ENCODE measurements at regions not wholly inside any gene's neighbourhood (a gene's known extent, or its start where the extent isn't known, plus 50 kb on each side); places are given as distances from the start of the nearest gene placed in this dataset.
"Not testable (repeated sequence)": the region's sequence is repeated elsewhere in the genome, so short reads cannot be mapped to it uniquely, and the experiment has no call there.

DNA sequence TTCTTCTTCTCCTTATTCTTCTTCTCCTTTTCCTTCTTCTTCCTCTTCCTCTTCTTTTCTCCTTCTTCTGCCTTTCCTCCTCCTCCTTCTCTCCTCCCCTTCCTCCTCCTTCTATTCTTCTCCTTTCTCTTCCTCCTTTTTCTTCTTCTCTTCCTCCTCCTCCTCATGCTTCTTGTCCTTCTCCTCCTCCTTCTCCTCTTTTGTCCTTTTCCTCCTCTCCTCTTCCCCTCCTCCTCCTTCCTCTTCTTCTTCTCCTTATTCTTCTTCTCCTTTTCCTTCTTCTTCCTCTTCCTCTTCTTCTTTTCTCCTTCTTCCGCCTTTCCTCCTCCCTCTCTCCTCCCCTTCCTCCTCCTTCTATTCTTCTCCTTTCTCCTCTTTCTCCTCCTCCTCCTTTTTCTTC is 1258.2 kb downstream of the TYW1 start:
- H3K4me1 Mint-ChIP-seq; DNase-seq; H3K4me3 Mint-ChIP-seq; H3K27ac Mint-ChIP-seq; H3K27me3 Mint-ChIP-seq (ENCODE audit: low read depth in 3 of 3); H3K36me3 Mint-ChIP-seq: not testable (repeated sequence)
- H3K9me3 Mint-ChIP-seq = peaks cover 0 to 49% (median 11%) of the 10 kb centered on the region in 6 donors

- Mint-ChIP-seq H3K27ac (no peak overlapping the region), H3K4me3 (no peak overlapping the region), H3K4me1 (no peaks in the 10 kb centered on the region), H3K27me3 (ENCODE audit: low read depth in 3 of 3) (peaks cover 1 to 5% (median 1%) of the 10 kb centered on the region in 3 donors), H3K36me3 (no peaks in the 10 kb centered on the region), H3K9me3 (peaks cover 5 to 56% (median 19%) of the 10 kb centered on the region in 6 donors)
- no peak for DNase-seq
These were observed 1259.7 kb downstream of the TYW1 start for GRCh38 chr7:68256295-68256694.

GRCh38 chr7:68258609-68259008 is 1262.0 kb downstream of the TYW1 start:
- Mint-ChIP-seq H3K9me3 (peaks cover 9 to 49% (median 28%) of the 10 kb centered on the region in 6 donors), H3K27me3 (ENCODE audit: low read depth in 3 of 3) (peaks cover 1 to 4% (median 1%) of the 10 kb centered on the region in 3 donors), H3K27ac (no peak overlapping the region), H3K4me3 (no peak overlapping the region), H3K4me1 (no peaks in the 10 kb centered on the region), H3K36me3 (no peaks in the 10 kb centered on the region)
- DNase-seq = no peak

DNA sequence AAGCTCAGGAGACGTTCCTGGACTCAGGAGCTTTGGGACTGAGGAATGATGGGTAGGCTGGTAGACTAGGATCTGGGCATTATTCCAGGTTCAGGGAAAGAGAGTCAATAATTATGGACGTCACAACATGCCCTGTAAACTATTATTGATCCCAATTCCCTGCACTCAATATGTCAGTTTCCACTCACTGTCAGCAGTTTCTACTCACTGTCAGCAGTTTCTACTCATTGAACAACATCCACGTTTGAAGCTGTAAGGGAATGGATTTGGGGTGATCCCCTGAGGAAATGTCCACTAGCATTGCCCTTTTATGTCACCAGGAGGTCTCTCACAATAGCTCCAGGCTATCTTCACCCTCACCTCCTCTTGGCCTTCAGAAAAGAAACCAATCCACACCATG is 1268.6 kb downstream of the TYW1 start:
- H3K27ac Mint-ChIP-seq = no peak overlapping the region
- H3K9me3 Mint-ChIP-seq = peaks cover 18 to 46% (median 28%) of the 10 kb centered on the region in 6 donors
- H3K4me3 Mint-ChIP-seq = no peak overlapping the region
- H3K36me3 Mint-ChIP-seq = no peaks in the 10 kb centered on the region
- no peaks in the 10 kb centered on the region for H3K4me1 Mint-ChIP-seq
- DNase-seq = no peak
- H3K27me3 Mint-ChIP-seq (ENCODE audit: low read depth in 3 of 3) = peaks cover 1 to 2% (median 1%) of the 10 kb centered on the region in 3 donors

DNA sequence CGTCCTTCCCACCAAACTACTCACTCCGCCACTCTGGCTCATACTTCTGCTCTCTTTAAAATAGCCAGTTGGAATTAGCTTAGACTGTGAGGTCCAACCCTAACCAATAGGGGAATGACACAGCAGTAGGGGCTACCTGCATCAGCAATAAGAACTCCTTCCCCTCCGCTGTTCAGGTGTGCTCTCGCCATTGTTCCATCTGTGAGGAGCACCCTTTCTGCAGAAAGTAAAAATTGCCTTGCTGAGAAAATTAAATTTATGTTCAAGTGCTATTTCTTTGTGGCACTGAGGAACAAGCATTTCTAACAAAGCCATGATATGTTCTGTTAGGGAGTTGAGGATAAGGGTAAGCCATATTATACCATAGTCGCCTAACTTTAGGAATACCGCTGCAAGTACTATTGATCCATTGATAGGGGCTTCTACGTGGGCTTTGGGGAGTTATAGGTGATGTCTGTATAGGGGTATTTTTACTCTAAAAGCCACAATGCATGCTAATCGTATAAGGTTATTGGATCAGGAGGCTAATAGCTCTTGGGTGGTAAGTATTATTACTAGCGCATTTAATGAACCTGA is 1269.5 kb downstream of the TYW1 start:
- H3K27ac Mint-ChIP-seq = no peak overlapping the region
- peaks cover 0 to 1% (median under 1%) of the 10 kb centered on the region in 3 donors for H3K27me3 Mint-ChIP-seq (ENCODE audit: low read depth in 3 of 3)
- no peaks in the 10 kb centered on the region for H3K36me3 Mint-ChIP-seq
- H3K4me3 Mint-ChIP-seq = no peak overlapping the region
- no peaks in the 10 kb centered on the region for H3K4me1 Mint-ChIP-seq
- no peak for DNase-seq
- peaks cover 12 to 38% (median 23%) of the 10 kb centered on the region in 6 donors for H3K9me3 Mint-ChIP-seq

DNA sequence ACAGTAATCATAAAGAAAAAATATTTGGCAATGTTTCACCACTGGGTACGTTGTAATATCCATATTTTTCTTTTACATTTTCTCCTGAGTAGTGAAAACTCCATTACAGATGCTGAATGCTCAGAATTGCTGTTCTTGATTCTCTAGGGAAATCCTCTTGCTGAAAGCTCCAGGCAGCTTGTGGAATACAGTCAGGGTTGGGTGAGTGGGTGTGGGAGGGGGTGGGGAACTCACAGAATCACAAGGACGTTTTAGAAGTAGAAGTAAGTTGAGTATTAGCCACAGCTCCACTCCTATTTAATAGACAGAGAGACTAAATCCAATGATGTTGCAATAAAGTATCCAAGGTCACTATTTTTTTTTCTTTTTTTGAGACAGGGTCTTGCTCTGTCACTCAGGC is 1270.9 kb downstream of the TYW1 start:
- peaks cover 14 to 32% (median 16%) of the 10 kb centered on the region in 6 donors for H3K9me3 Mint-ChIP-seq
- DNase-seq = no peak
- peaks cover 0 to 1% (median 0%) of the 10 kb centered on the region in 3 donors for H3K27me3 Mint-ChIP-seq (ENCODE audit: low read depth in 3 of 3)
- no peaks in the 10 kb centered on the region for H3K36me3 Mint-ChIP-seq
- no peak overlapping the region for H3K4me3 Mint-ChIP-seq
- H3K4me1 Mint-ChIP-seq = no peaks in the 10 kb centered on the region
- no peak overlapping the region for H3K27ac Mint-ChIP-seq

- DNase-seq = no peak
- no peaks in the 10 kb centered on the region for H3K4me1 Mint-ChIP-seq
- H3K27ac Mint-ChIP-seq = no peak overlapping the region
- H3K36me3 Mint-ChIP-seq = no peaks in the 10 kb centered on the region
- no peak overlapping the region for H3K4me3 Mint-ChIP-seq
- H3K9me3 Mint-ChIP-seq = peaks cover 11 to 28% (median 16%) of the 10 kb centered on the region in 6 donors
- peaks cover 0 to 2% (median 0%) of the 10 kb centered on the region in 3 donors for H3K27me3 Mint-ChIP-seq (ENCODE audit: low read depth in 3 of 3)
These were observed 1272.8 kb downstream of the TYW1 start for GRCh38 chr7:68269405-68269804.

- H3K36me3 Mint-ChIP-seq = no peaks in the 10 kb centered on the region
- H3K4me1 Mint-ChIP-seq = no peaks in the 10 kb centered on the region
- no peak overlapping the region for H3K4me3 Mint-ChIP-seq
- H3K9me3 Mint-ChIP-seq = peaks cover 2 to 16% (median 5%) of the 10 kb centered on the region in 6 donors
- H3K27me3 Mint-ChIP-seq (ENCODE audit: low read depth in 3 of 3) = peaks cover 0 to 2% (median 0%) of the 10 kb centered on the region in 3 donors
- no peak for DNase-seq
- H3K27ac Mint-ChIP-seq = no peak overlapping the region
These were observed 1275.9 kb downstream of the TYW1 start for GRCh38 chr7:68272507-68272906.

DNA sequence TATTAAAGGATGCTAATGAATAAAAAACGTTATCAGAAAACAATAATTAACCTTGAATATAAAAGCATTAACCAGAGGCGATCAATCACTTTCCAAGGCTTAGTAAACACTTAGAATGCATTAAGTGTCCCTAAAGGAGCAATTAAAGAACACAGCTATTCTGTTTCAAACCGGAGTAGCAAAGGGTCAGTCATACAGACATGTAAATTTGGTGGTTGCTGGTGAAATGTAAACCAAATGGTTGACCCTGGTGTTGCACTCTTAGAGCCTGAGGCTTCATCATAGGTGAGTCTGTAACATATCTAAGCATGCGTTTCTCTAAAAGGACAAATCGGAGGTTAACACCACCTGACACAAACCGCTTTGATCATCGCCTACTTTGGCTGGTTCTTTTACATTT is 1280.1 kb downstream of the TYW1 start:
- no peak for DNase-seq
- Mint-ChIP-seq H3K4me1 (no peaks in the 10 kb centered on the region), H3K36me3 (no peaks in the 10 kb centered on the region), H3K27me3 (ENCODE audit: low read depth in 3 of 3) (peaks cover 0 to 4% (median 0%) of the 10 kb centered on the region in 3 donors), H3K27ac (no peak overlapping the region), H3K9me3 (peaks cover 2 to 11% (median 9%) of the 10 kb centered on the region in 6 donors), H3K4me3 (no peak overlapping the region)

DNA sequence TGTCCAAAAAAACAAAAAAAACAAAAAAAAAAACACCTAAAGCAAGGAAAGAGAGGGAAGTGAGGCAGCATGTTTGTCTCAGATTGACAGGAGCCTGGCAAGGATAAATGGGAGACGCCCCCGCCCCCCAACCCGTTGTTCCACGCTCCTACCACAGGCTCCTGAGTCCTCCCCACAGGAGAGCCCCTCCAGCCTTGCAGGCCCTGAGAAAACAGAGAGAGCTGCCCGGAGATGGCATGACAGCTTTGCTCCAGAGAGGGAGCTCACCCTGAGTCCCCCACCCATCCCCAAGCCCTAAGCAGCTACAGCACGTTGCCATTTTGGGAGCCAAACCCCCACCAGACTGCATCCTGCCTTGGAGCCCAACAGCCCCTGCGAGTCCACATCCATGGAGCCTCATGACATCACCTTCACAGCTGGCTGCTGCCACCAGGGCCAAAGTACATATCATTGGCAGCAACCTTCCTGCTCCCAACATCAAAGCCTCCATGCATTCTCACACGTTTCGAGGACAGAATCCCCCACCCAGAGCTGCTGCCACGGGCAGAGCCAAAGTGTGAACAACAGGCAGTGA is 1283.3 kb downstream of the TYW1 start:
- Mint-ChIP-seq H3K27me3 (ENCODE audit: low read depth in 3 of 3) (peaks cover 0 to 1% (median 0%) of the 10 kb centered on the region in 3 donors), H3K4me3 (no peak overlapping the region), H3K27ac (no peak overlapping the region), H3K4me1 (no peaks in the 10 kb centered on the region), H3K36me3 (no peaks in the 10 kb centered on the region), H3K9me3 (peaks cover 3 to 29% (median 15%) of the 10 kb centered on the region in 6 donors)
- no peak for DNase-seq

GRCh38 chr7:68280931-68281330 is 1284.3 kb downstream of the TYW1 start:
- no peaks in the 10 kb centered on the region for H3K4me1 Mint-ChIP-seq
- H3K9me3 Mint-ChIP-seq = peaks cover 3 to 35% (median 17%) of the 10 kb centered on the region in 6 donors
- H3K27me3 Mint-ChIP-seq (ENCODE audit: low read depth in 3 of 3) = peaks cover 0 to 1% (median 0%) of the 10 kb centered on the region in 3 donors
- H3K36me3 Mint-ChIP-seq = no peaks in the 10 kb centered on the region
- H3K27ac Mint-ChIP-seq = no peak overlapping the region
- H3K4me3 Mint-ChIP-seq = no peak overlapping the region
- no peak for DNase-seq

DNA sequence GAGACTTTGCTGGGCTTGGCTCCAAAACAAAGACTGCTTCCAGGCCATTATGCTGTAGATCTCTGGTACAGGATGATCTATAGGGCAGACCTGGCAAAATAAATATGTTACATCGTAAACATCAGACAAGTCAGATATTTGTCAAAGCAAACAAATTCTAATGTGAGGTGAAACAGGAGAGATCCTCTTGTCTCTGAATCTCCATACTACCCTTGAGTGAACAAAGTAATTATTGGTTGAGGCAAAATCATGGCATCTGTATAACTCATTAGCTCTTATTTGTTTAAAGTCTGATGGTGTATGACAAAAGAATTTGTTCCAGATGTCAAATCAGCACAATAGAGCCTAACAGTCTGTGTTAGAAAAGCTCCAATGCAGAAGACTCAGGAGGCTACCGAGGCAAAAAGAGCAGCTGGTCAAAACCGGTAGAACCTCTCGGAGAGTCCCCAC is 1291.5 kb downstream of the TYW1 start:
- H3K9me3 Mint-ChIP-seq = peaks cover 7 to 43% (median 28%) of the 10 kb centered on the region in 6 donors
- peaks cover 0 to 3% (median 2%) of the 10 kb centered on the region in 3 donors for H3K27me3 Mint-ChIP-seq (ENCODE audit: low read depth in 3 of 3)

GRCh38 chr7:68291710-68292109 is 1295.1 kb downstream of the TYW1 start:
- peaks cover 0 to 5% (median 4%) of the 10 kb centered on the region in 3 donors for H3K27me3 Mint-ChIP-seq (ENCODE audit: low read depth in 3 of 3)
- H3K27ac Mint-ChIP-seq = no peak overlapping the region
- peaks cover 9 to 40% (median 18%) of the 10 kb centered on the region in 6 donors for H3K9me3 Mint-ChIP-seq
- DNase-seq = no peak
- peaks cover 0 to 5% (median 0%) of the 10 kb centered on the region in 3 donors for H3K36me3 Mint-ChIP-seq
- no peak overlapping the region for H3K4me3 Mint-ChIP-seq
- H3K4me1 Mint-ChIP-seq = no peaks in the 10 kb centered on the region

More for the DNA sequence above, 1291.5 kb downstream of the TYW1 start:
- Mint-ChIP-seq H3K36me3 (no peaks in the 10 kb centered on the region), H3K4me3 (no peak overlapping the region), H3K4me1 (no peaks in the 10 kb centered on the region), H3K27ac (no peak overlapping the region)
- no peak for DNase-seq

GRCh38 chr7:68295386-68295785 is 1298.8 kb downstream of the TYW1 start:
- no peak overlapping the region for H3K4me3 Mint-ChIP-seq
- H3K9me3 Mint-ChIP-seq = peaks cover 9 to 43% (median 21%) of the 10 kb centered on the region in 6 donors
- no peaks in the 10 kb centered on the region for H3K4me1 Mint-ChIP-seq
- peaks cover 0 to 5% (median 3%) of the 10 kb centered on the region in 3 donors for H3K36me3 Mint-ChIP-seq
- H3K27ac Mint-ChIP-seq = no peak overlapping the region
- no peak for DNase-seq
- H3K27me3 Mint-ChIP-seq (ENCODE audit: low read depth in 3 of 3) = peaks cover 0 to 4% (median 2%) of the 10 kb centered on the region in 3 donors

All from immature natural killer cell (primary cell).